GM19351 (cell line): ENCODE measurements at regions not wholly inside any gene's neighbourhood (a gene's known extent, or its start where the extent isn't known, plus 50 kb on each side); places are given as distances from the start of the nearest gene placed in this dataset.

Source experiments
- ATAC-seq: cut with Tn5 transposase; IDR thresholded peaks from one replicate; pipeline ENCODE4 v1.9.1; 2021; ENCODE audit warnings: mild to moderate bottlenecking, moderate library complexity; ENCODE audit not compliant: unreplicated experiment

- no peak for ATAC-seq
Measured at GRCh38 chr2:196344397-196344796, 173.0 kb upstream of the STK17B start.

GRCh38 chr2:196353717-196354116 lies 182.3 kb upstream of the STK17B start:
- ATAC-seq, result no peak

- no peak for ATAC-seq
Measured at GRCh38 chr2:196354186-196354585, 182.8 kb upstream of the STK17B start.

- no peak for ATAC-seq
Measured at GRCh38 chr2:196356332-196356731, 185.0 kb upstream of the STK17B start.

GRCh38 chr2:196360650-196361049 lies 189.3 kb upstream of the STK17B start:
- no peak for ATAC-seq

- no peak for ATAC-seq
Measured at GRCh38 chr2:196361606-196362326, 190.4 kb upstream of the STK17B start.

- ATAC-seq, result no peak
Measured at GRCh38 chr2:196362973-196363549, 191.7 kb upstream of the STK17B start.

- no peak for ATAC-seq
Measured at GRCh38 chr2:196365145-196365544, 193.8 kb upstream of the STK17B start.

- ATAC-seq, result no peak
Measured at GRCh38 chr2:196365923-196366322, 194.5 kb upstream of the STK17B start.

- no peak for ATAC-seq
Measured at GRCh38 chr2:196367633-196368032, 196.3 kb upstream of the STK17B start.

GRCh38 chr2:196368546-196369225 lies 197.3 kb upstream of the STK17B start:
- no peak for ATAC-seq

GRCh38 chr2:196369967-196370366 lies 198.6 kb upstream of the STK17B start:
- ATAC-seq, result no peak

GRCh38 chr2:196370381-196370780 lies 199.0 kb upstream of the STK17B start:
- ATAC-seq, result no peak

GRCh38 chr2:196372276-196372809 lies 201.0 kb upstream of the STK17B start:
- no peak for ATAC-seq

GRCh38 chr2:196372811-196373664 lies 201.7 kb upstream of the STK17B start:
- ATAC-seq, result no peak

GRCh38 chr2:196376984-196377877 lies 205.9 kb upstream of the STK17B start:
- peak; percentile 62 for ATAC-seq

GRCh38 chr2:196379600-196379999 lies 208.2 kb upstream of the STK17B start:
- no peak for ATAC-seq

- peak; percentile 39 for ATAC-seq
Measured at GRCh38 chr2:196380098-196380497, 208.7 kb upstream of the STK17B start.

GRCh38 chr2:196380575-196380974 lies 209.2 kb upstream of the STK17B start:
- ATAC-seq, result no peak

- ATAC-seq, result no peak
Measured at GRCh38 chr2:196381464-196381863, 210.1 kb upstream of the STK17B start.
